H1 (cell line): ENCODE measurements at regions not wholly inside any gene's neighbourhood (a gene's known extent, or its start where the extent isn't known, plus 50 kb on each side); places are given as distances from the start of the nearest gene placed in this dataset.

Experiments
- EZH2 ChIP-seq: fragments of 200-600 bp; sonication (generic); IDR thresholded peaks from 2 replicates; pipeline ENCODE4 v1.7.1; 2012; ENCODE audit warnings: low read depth, mild to moderate bottlenecking, moderate library complexity, low read length, inconsistent platforms; ENCODE audit not compliant: severe bottlenecking
- POLR2A ChIP-seq, 2 experiments: IDR thresholded peaks; 1 replicate in 1 of 2; 2 replicates in 1 of 2; pipeline ENCODE4 v1.6.1; 2011; ENCODE audit warnings: low read depth in 2 of 2, low read length in 2 of 2, mild to moderate bottlenecking in 2 of 2; ENCODE audit errors: control extremely low read depth in 1 of 2
- SIN3A ChIP-seq, 2 experiments: IDR thresholded peaks in 1 of 2; conservative IDR thresholded peaks in 1 of 2; 2 replicates each; pipeline ENCODE4 v1.6.1; 2011 to 2012; ENCODE audit warnings: low read length in 2 of 2, improper control_type of control experiment in 1 of 2, low read depth in 1 of 2, mild to moderate bottlenecking in 1 of 2
- SRF ChIP-seq: IDR thresholded peaks from 2 replicates; pipeline ENCODE4 v1.6.1; 2011; ENCODE audit warnings: mild to moderate bottlenecking, low read depth, low read length, moderate library complexity
- TAF1 ChIP-seq: IDR thresholded peaks from 2 replicates; pipeline ENCODE4 v1.6.1; 2011; ENCODE audit warnings: mild to moderate bottlenecking, low read depth, low read length
- TCF12 ChIP-seq: IDR thresholded peaks from 2 replicates; pipeline ENCODE4 v1.6.1; 2011; ENCODE audit warnings: low read depth, mild to moderate bottlenecking, low read length
- TF ChIP-seq, protein P1 (sequence below), 3 experiments: IDR thresholded peaks; 1 replicate in 2 of 3; 2 replicates in 1 of 3; pipeline versions ENCODE4 v1.5.1 to v1.6.1; 2011; ENCODE audit warnings: low read length in 3 of 3, mild to moderate bottlenecking in 3 of 3, inconsistent platforms in 2 of 3, low read depth in 1 of 3, moderate library complexity in 1 of 3; ENCODE audit not compliant: insufficient read depth in 1 of 3; ENCODE audit errors: control extremely low read depth in 1 of 3

DNA sequence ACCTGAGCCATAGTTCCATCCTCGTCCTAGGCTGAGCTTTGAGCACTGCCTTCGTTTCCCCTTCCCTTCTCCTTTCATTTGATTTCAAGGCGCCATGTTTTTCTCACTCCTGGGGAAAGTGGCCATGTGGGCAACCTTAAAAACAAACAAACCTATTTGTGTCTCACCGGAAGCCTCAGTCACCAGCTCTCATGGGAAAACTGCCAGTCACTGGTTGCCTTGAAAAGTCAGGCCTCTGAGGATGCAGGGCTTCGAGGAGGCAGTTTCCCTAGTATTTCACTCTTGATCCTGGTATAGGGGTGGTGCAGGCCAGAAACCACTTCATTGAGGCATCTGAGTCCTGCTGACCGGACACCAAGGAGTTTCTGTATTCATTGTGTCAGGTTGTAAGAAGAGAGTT lies 59.2 kb upstream of the TRIB2 start:
- TF ChIP-seq, protein P1, sequence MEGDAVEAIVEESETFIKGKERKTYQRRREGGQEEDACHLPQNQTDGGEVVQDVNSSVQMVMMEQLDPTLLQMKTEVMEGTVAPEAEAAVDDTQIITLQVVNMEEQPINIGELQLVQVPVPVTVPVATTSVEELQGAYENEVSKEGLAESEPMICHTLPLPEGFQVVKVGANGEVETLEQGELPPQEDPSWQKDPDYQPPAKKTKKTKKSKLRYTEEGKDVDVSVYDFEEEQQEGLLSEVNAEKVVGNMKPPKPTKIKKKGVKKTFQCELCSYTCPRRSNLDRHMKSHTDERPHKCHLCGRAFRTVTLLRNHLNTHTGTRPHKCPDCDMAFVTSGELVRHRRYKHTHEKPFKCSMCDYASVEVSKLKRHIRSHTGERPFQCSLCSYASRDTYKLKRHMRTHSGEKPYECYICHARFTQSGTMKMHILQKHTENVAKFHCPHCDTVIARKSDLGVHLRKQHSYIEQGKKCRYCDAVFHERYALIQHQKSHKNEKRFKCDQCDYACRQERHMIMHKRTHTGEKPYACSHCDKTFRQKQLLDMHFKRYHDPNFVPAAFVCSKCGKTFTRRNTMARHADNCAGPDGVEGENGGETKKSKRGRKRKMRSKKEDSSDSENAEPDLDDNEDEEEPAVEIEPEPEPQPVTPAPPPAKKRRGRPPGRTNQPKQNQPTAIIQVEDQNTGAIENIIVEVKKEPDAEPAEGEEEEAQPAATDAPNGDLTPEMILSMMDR (IDR thresholded peaks at IDR 0.05; ENCODE audit: control extremely low read depth in 1 of 3, insufficient read depth in 1 of 3, low read depth in 1 of 3, low read length in 3 of 3), result no peak
- TF ChIP-seq EZH2 (no peak), TAF1 (no peak), TCF12 (no peak), POLR2A (IDR thresholded peaks at IDR 0.05; ENCODE audit: control extremely low read depth in 1 of 2, low read depth in 2 of 2, low read length in 2 of 2) (no peak), SRF (no peak), SIN3A (conservative IDR thresholded peaks at IDR 0.05 in 1 of 2, IDR thresholded peaks at IDR 0.05 in 1 of 2; ENCODE audit: low read depth in 1 of 2, low read length in 2 of 2) (no peak)
